ENCODE measurements at regions not wholly inside any gene's neighbourhood (a gene's known extent, or its start where the extent isn't known, plus 50 kb on each side); places are given as distances from the start of the nearest gene placed in this dataset.

DNA sequence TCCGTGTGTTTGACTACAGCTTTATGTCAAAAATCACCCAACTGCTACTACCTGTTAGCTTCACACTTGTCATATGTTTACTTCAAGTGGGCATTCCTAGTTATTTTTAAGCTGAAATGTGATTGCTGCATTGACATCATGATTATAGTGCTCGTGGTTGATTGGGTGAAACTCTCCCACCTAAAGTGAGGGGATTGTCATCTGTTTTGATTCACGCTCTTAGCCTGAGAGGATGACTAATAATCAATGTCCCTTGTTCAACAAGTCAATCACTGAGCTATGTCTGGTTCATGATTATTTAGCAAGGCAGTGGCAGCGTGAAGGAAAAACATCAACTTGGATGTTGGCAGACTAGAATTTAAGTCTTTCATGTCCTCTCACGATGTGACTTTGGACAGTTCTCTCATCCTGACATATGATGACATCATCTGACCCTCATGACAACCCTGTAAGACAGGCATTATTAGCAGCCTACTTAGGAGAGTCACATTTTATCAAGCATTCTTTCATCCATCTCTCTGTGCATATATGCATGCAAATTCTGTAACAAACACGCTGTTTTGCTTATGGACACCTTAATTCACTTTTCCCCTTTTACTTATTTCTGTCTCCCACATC lies 352.6 kb upstream of the ZMIZ1 start:
- TF ChIP-seq, protein P1, sequence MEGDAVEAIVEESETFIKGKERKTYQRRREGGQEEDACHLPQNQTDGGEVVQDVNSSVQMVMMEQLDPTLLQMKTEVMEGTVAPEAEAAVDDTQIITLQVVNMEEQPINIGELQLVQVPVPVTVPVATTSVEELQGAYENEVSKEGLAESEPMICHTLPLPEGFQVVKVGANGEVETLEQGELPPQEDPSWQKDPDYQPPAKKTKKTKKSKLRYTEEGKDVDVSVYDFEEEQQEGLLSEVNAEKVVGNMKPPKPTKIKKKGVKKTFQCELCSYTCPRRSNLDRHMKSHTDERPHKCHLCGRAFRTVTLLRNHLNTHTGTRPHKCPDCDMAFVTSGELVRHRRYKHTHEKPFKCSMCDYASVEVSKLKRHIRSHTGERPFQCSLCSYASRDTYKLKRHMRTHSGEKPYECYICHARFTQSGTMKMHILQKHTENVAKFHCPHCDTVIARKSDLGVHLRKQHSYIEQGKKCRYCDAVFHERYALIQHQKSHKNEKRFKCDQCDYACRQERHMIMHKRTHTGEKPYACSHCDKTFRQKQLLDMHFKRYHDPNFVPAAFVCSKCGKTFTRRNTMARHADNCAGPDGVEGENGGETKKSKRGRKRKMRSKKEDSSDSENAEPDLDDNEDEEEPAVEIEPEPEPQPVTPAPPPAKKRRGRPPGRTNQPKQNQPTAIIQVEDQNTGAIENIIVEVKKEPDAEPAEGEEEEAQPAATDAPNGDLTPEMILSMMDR (IDR thresholded peaks at IDR 0.05) = no peak
- TF ChIP-seq ZFX (IDR thresholded peaks at IDR 0.05; ENCODE audit: borderline replicate concordance) = no peak
- no peak overlapping the region for H3K27ac ChIP-seq

- H3K27ac ChIP-seq = no peak overlapping the region
- TF ChIP-seq ZFX (IDR thresholded peaks at IDR 0.05; ENCODE audit: borderline replicate concordance) = no peak
- TF ChIP-seq, protein P1 (IDR thresholded peaks at IDR 0.05) = no peak
These were observed 351.6 kb upstream of the ZMIZ1 start for GRCh38 chr10:78717200-78717599.

DNA sequence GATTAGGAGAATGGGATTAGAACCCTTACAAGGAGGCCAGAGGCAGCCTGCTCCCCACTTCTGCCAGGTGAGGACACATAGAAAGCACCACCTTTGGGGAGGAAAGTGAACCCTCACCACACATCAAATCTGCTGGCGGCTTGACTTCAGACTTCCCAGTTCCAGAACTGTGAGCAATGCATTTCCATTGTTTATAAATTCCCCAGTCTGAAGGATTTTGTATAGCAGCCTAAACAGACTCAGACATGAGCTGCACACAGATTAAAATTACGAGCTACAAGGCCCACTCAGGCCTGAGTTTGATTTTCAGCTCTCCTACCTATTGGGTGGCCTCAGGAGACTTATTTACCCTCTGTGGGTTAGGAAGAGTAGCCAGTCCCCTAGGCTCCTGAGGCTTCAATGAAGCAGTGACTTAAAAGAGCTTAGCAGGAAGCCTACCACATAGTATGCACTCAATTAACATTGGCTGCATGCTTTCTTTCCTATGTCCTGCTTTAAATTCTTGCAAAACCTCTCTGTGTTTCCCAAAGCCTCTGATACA lies 350.7 kb upstream of the ZMIZ1 start:
- H3K27ac ChIP-seq = no peak overlapping the region

GRCh38 chr10:78719276-78719675 lies 349.5 kb upstream of the ZMIZ1 start:
- TF ChIP-seq ZFX (IDR thresholded peaks at IDR 0.05; ENCODE audit: borderline replicate concordance) = no peak
- TF ChIP-seq, protein P1 (IDR thresholded peaks at IDR 0.05) = no peak

More for the DNA sequence above, 350.7 kb upstream of the ZMIZ1 start:
- TF ChIP-seq, protein P1 (IDR thresholded peaks at IDR 0.05) = no peak
- no peak for TF ChIP-seq ZFX (IDR thresholded peaks at IDR 0.05; ENCODE audit: borderline replicate concordance)

DNA sequence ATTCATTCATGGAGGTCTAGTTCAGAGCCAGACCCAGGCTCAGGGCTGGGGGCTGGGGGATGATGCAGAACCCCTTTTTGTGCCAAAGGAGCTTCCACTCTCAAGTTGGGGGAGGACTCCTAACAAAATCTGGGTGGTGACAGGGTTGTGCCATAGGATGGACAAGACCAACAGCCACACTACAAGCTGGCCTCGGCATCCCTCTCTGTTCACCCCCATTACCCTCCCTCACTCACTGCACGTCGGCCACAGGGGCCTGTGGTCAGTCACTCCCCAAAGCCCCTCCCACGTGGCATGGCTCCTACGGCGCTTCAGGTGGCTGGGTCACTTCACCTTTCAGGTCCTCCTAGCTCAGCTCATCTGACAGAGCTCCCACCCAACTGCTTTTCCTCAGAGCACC lies 348.7 kb upstream of the ZMIZ1 start:
- TF ChIP-seq, protein P1 (IDR thresholded peaks at IDR 0.05) = no peak
- TF ChIP-seq ZFX (IDR thresholded peaks at IDR 0.05; ENCODE audit: borderline replicate concordance) = no peak

More at GRCh38 chr10:78719276-78719675, 349.5 kb upstream of the ZMIZ1 start:
- no peak overlapping the region for H3K27ac ChIP-seq

DNA sequence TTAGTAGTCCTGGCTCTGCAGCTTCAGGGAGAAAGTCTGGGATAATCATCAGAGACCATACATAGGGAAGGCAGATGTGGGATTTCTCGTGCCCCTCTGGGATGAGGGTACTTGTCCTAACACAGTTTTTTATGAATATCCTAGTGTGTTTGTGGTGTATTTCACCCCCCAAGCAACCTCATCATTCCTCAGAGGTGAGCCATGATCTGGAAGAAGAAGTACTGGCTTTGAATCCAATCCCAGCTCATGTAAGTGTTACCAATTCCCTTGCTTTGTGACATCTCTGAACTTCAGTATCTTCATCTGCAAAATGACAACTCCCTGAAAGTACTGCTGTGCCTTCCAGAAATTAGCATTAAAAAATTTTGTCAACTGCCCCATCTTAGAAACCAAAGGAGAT lies 347.5 kb upstream of the ZMIZ1 start:
- no peak for TF ChIP-seq ZFX (IDR thresholded peaks at IDR 0.05; ENCODE audit: borderline replicate concordance)
- TF ChIP-seq, protein P1 (IDR thresholded peaks at IDR 0.05) = no peak
- no peak overlapping the region for H3K27ac ChIP-seq

More for the DNA sequence above, 348.7 kb upstream of the ZMIZ1 start:
- H3K27ac ChIP-seq = no peak overlapping the region

- no peak overlapping the region for H3K27ac ChIP-seq
- TF ChIP-seq, protein P1 (IDR thresholded peaks at IDR 0.05) = no peak
- no peak for TF ChIP-seq ZFX (IDR thresholded peaks at IDR 0.05; ENCODE audit: borderline replicate concordance)
These were observed 343.9 kb upstream of the ZMIZ1 start for GRCh38 chr10:78724846-78725245.

Data from 22Rv1 (cell line).